ENCODE measurements at regions not wholly inside any gene's neighbourhood (a gene's known extent, or its start where the extent isn't known, plus 50 kb on each side); places are given as distances from the start of the nearest gene placed in this dataset.

- H3K27ac ChIP-seq, result no peak overlapping the region
- intact Hi-C loops (cut with DNase I), result no loop called here
- no peak overlapping the region for H3K4me3 ChIP-seq (replicated peaks in 1 of 3)
- 86 to 92% methylated on average over 3 of the region's 3 CpGs for WGBS, 2 donors
- H3K4me1 ChIP-seq, result no peaks in the 10 kb centered on the region
- H3K27me3 ChIP-seq, result no peaks in the 10 kb centered on the region
- TF ChIP-seq CTCF (IDR thresholded peaks at IDR 0.05), result no peak
- no peak for TF ChIP-seq POLR2A (IDR thresholded peaks at IDR 0.05)
- no peaks in the 10 kb centered on the region for H3K9me3 ChIP-seq
- H3K36me3 ChIP-seq, result no peaks in the 10 kb centered on the region
- no peak for DNase-seq
Measured at GRCh38 chr12:27180906-27181505, 63.1 kb upstream of the STK38L start.

- H3K27ac ChIP-seq, result no peak overlapping the region
- no peak for DNase-seq
- WGBS, 2 donors, result 49 to 86% methylated on average over 2 of the region's 2 CpGs
- no peaks in the 10 kb centered on the region for H3K4me1 ChIP-seq
- H3K9me3 ChIP-seq, result no peaks in the 10 kb centered on the region
- intact Hi-C loops (cut with DNase I), result no loop called here
- no peaks in the 10 kb centered on the region for H3K36me3 ChIP-seq
- TF ChIP-seq CTCF (IDR thresholded peaks at IDR 0.05) (no peak), POLR2A (IDR thresholded peaks at IDR 0.05) (no peak)
- no peaks in the 10 kb centered on the region for H3K27me3 ChIP-seq
- no peak overlapping the region for H3K4me3 ChIP-seq (replicated peaks in 1 of 3)
Measured at GRCh38 chr12:27183342-27183741, 60.7 kb upstream of the STK38L start.

- 59 to 80% methylated on average over 4 of the region's 4 CpGs for WGBS, 2 donors
- Histone ChIP-seq H3K4me1 (no peaks in the 10 kb centered on the region), H3K27ac (no peak overlapping the region), H3K36me3 (no peaks in the 10 kb centered on the region), H3K9me3 (no peaks in the 10 kb centered on the region), H3K27me3 (no peaks in the 10 kb centered on the region), H3K4me3 (replicated peaks in 1 of 3) (no peak overlapping the region)
- TF ChIP-seq CTCF (IDR thresholded peaks at IDR 0.05) (no peak), POLR2A (IDR thresholded peaks at IDR 0.05) (no peak)
- DNase-seq, result no peak
- intact Hi-C loops (cut with DNase I), result no loop called here
Measured at GRCh38 chr12:27185234-27186021, 58.7 kb upstream of the STK38L start.

- 78 to 85% methylated on average over 6 of the region's 6 CpGs for WGBS, 2 donors
- Histone ChIP-seq H3K27ac (no peak overlapping the region), H3K9me3 (no peaks in the 10 kb centered on the region), H3K27me3 (no peaks in the 10 kb centered on the region), H3K4me3 (replicated peaks in 1 of 3) (no peak overlapping the region), H3K4me1 (no peaks in the 10 kb centered on the region), H3K36me3 (no peaks in the 10 kb centered on the region)
- TF ChIP-seq CTCF (IDR thresholded peaks at IDR 0.05) (no peak), POLR2A (IDR thresholded peaks at IDR 0.05) (no peak)
- DNase-seq, result no peak
- intact Hi-C loops (cut with DNase I), result no loop called here
Measured at GRCh38 chr12:27186022-27186839, 57.9 kb upstream of the STK38L start.

Data from thyroid gland (tissue), 4 donors.